ENCODE measurements at regions not wholly inside any gene's neighbourhood (a gene's known extent, or its start where the extent isn't known, plus 50 kb on each side); places are given as distances from the start of the nearest gene placed in this dataset.
"Not testable (repeated sequence)": the region's sequence is repeated elsewhere in the genome, so short reads cannot be mapped to it uniquely, and the experiment has no call there.

GRCh38 chr13:42398533-42398932, 126.6 kb downstream of the AKAP11 start:
- DNase-seq (ENCODE audit: low read depth), result no peak

GRCh38 chr13:42400188-42400833, 128.4 kb downstream of the AKAP11 start:
- DNase-seq (ENCODE audit: low read depth), result no peak

GRCh38 chr13:42401376-42401775, 129.4 kb downstream of the AKAP11 start:
- DNase-seq (ENCODE audit: low read depth), result no peak

- DNase-seq (ENCODE audit: low read depth), result peak; percentile 52
Measured at GRCh38 chr13:42405665-42406390, 133.9 kb downstream of the AKAP11 start.

GRCh38 chr13:42409075-42409474, 137.1 kb downstream of the AKAP11 start:
- no peak for DNase-seq (ENCODE audit: low read depth)

GRCh38 chr13:42409551-42409950, 137.6 kb downstream of the AKAP11 start:
- no peak for DNase-seq (ENCODE audit: low read depth)

- DNase-seq (ENCODE audit: low read depth), result no peak
Measured at GRCh38 chr13:42412812-42413483, 141.0 kb downstream of the AKAP11 start.

- no peak for DNase-seq (ENCODE audit: low read depth)
Measured at GRCh38 chr13:42413484-42413815, 141.5 kb downstream of the AKAP11 start.

- no peak for DNase-seq (ENCODE audit: low read depth)
Measured at GRCh38 chr13:42417626-42418025, 145.7 kb downstream of the AKAP11 start.

- DNase-seq (ENCODE audit: low read depth), result no peak
Measured at GRCh38 chr13:42418184-42418583, 146.2 kb downstream of the AKAP11 start.

- DNase-seq (ENCODE audit: low read depth), result peak; percentile 58
Measured at GRCh38 chr13:42420304-42420703, 148.4 kb downstream of the AKAP11 start.

GRCh38 chr13:42422681-42423080, 150.7 kb downstream of the AKAP11 start:
- DNase-seq (ENCODE audit: low read depth), result no peak

GRCh38 chr13:42424182-42424581, 149.8 kb upstream of the TNFSF11 start:
- DNase-seq (ENCODE audit: low read depth), result no peak

GRCh38 chr13:42445354-42445753, 128.6 kb upstream of the TNFSF11 start:
- DNase-seq (ENCODE audit: low read depth), result no peak

- DNase-seq (ENCODE audit: low read depth), result not testable (repeated sequence)
Measured at GRCh38 chr13:42446597-42446996, 127.4 kb upstream of the TNFSF11 start.

- DNase-seq (ENCODE audit: low read depth), result no peak
Measured at GRCh38 chr13:42453091-42453645, 120.8 kb upstream of the TNFSF11 start.

GRCh38 chr13:42454749-42455148, 119.2 kb upstream of the TNFSF11 start:
- DNase-seq (ENCODE audit: low read depth), result no peak

GRCh38 chr13:42458193-42458592, 115.8 kb upstream of the TNFSF11 start:
- no peak for DNase-seq (ENCODE audit: low read depth)

GRCh38 chr13:42466123-42466522, 107.8 kb upstream of the TNFSF11 start:
- DNase-seq (ENCODE audit: low read depth), result no peak

- no peak for DNase-seq (ENCODE audit: low read depth)
Measured at GRCh38 chr13:42466609-42467008, 107.3 kb upstream of the TNFSF11 start.

GRCh38 chr13:42474954-42475353, 99.0 kb upstream of the TNFSF11 start:
- DNase-seq (ENCODE audit: low read depth), result no peak

- no peak for DNase-seq (ENCODE audit: low read depth)
Measured at GRCh38 chr13:42477596-42478190, 96.3 kb upstream of the TNFSF11 start.

All from activated T-cell treated with anti-CD3 and anti-CD28 coated beads for 48 hours (primary cell).